Urothelium cell line (cell line): ENCODE measurements at regions not wholly inside any gene's neighbourhood (a gene's known extent, or its start where the extent isn't known, plus 50 kb on each side); places are given as distances from the start of the nearest gene placed in this dataset.
"Not testable (repeated sequence)": the region's sequence is repeated elsewhere in the genome, so short reads cannot be mapped to it uniquely, and the experiment has no call there.

Experiments
- DNase-seq: peaks from one replicate; pipeline ENCODE4 v3.0.0; 2011; ENCODE audit warnings: low spot score, mixed read lengths
- FAIRE-seq: peaks from 2 replicates; lab custom pipeline; 2011; peaks lifted over from hg19 to GRCh38; lab: Jason Lieb, UNC

DNA sequence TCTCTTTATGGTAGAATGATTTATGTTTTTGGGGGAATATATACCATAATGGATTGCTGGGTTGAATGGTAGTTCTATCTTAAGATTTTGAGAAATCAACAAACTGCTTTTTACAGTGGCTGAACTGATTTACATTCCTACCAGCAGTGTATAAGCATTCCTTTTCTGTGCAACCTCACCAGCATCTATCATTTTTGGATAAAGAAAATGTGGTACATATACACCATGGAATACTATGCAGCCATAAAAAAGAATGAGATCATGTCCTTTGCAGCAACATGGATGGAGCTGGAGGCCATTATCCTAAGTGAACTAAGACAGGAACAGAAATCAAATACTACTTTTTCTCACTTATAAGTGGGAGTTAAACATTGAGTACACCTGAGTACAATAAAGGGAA, 746.4 kb downstream of the MAT2B start:
- FAIRE-seq, DNase-seq: not testable (repeated sequence)

- FAIRE-seq (no peak), DNase-seq (no peak)
These were observed 748.3 kb downstream of the MAT2B start for GRCh38 chr5:164253764-164254163.

DNA sequence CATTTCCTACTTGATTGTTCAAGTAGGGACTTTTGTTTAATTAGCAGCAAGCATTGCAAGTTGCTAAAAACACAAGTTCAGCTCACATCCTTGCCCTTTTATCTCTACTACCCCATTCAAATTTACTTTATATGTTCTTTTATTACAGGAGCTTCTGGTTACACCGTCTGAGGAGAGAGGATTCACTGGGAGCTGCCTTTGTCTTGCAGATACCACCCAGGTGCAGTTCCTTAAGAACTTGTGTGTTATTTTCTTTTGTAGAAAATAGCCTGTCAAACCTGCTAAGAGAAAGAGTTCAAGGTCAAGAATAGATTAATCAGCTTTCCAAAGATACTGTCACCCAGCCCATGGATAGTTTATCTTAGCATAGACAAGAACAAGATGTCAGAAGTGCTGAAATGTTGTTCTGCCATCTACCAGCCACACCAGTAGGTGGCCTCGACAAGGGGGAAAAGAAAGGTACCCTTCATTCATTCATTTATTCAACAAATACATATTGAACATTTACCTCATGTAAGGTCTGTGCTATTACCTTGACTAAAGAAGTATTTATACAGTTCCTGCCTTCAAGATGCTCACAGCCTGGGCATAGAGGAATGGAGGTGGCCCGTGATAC, 750.3 kb downstream of the MAT2B start:
- no peak for DNase-seq
- no peak for FAIRE-seq

DNA sequence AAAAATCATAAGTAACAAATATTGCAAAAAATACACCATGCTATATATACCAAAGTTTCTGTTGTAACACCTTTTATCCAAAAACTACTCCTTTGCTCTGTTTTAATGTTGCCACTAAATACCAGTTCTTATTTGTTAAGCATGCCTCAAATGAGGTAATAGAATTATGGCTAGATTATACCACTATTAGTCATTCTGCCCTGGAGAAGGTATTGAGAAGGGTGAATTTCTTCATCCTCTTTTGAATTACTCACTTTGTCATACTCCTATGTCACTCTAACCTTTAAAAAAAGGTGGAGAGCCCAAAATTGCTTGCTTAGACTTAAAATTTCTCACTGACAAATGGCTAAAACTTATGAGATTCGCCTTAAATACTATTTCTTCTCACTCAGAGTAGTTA, 750.9 kb downstream of the MAT2B start:
- no peak for FAIRE-seq
- no peak for DNase-seq

DNA sequence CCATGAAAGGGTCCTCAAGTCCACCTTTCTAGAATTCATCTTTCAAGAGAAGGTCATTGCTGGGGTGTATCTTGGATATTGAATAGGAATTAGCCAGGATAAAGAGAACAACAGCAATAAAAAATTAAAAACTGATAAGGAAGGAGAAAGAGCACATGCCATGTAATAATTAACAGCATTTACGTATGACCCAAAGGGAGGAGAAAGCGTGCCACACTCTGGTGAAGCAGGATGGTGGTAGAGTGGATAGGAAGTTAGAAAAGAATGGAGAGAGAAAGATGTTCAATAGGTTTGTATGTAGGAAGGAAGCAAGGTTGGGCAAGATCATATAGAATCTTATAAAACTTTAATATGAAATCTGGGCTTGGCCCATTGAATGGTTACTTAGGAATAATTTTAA, 751.5 kb downstream of the MAT2B start:
- FAIRE-seq = no peak

GRCh38 chr5:164265566-164265965, 760.1 kb downstream of the MAT2B start:
- FAIRE-seq (no peak), DNase-seq (no peak)

More for the DNA sequence above, 751.5 kb downstream of the MAT2B start:
- no peak for DNase-seq

- FAIRE-seq (no peak), DNase-seq (no peak)
These were observed 761.2 kb downstream of the MAT2B start for GRCh38 chr5:164266571-164266970.

- no peak for FAIRE-seq
- peak; percentile 13 for DNase-seq
These were observed 772.3 kb downstream of the MAT2B start for GRCh38 chr5:164277720-164278119.

DNA sequence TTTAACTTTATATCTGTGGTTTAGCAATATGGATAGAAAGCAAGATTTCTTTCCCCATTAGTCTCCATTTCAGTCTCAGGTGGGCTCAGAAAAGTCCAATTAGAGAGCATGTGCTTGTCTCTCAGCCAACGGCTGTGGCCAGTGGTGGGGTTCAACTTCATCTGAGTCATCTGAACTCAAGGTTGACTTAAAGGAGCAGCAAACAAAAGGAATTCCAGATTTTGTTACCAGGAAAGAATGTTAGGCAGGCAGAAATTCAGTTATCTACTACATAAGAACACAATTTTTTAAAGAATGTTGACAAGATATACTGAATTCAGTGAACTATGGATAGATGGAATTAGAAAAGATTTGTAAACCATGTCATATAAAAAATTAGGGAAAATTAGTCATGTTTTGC, 784.1 kb downstream of the MAT2B start:
- FAIRE-seq (no peak), DNase-seq (no peak)

DNA sequence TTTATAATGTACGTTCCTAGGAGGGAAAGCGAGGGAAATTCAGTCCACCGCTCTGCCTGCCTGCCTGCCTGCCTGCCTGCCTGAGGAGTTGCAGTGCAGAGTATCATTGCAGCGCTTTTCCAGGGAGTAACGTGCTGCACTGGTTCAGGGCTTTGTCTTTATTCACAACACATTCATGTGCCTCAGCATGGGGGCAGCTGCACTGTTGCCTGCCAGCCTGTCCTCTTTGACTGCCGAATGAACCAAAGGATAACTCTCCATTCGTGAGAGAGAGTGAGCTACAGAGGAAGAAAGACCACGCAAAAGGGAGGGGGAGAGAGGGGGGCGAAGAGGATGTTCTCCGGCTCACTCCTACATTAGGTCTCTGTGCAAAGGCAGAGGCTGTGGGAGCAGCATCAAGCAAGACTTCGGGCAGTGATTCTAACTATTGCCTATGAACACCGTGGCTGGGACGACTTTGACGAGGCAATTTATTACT, 791.2 kb downstream of the MAT2B start:
- FAIRE-seq (no peak), DNase-seq (no peak)

DNA sequence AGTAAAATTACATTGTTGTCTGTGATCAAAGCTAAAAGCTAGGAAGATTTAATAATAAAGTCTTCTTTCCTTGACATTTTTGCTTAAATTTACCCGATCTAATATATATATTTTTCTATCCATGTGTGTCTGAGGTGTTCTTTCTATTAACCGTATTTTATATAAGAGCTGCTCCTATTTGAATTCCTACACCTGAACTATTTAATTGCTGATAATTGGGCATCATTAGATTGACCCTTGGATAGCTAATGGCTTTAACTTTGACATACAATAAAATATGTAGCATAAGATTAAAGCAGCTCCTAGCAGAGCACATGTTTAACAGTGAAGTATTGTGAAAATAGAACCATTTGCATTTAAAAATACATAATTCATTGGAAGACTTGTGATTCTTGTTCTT, 792.7 kb downstream of the MAT2B start:
- no peak for FAIRE-seq

DNA sequence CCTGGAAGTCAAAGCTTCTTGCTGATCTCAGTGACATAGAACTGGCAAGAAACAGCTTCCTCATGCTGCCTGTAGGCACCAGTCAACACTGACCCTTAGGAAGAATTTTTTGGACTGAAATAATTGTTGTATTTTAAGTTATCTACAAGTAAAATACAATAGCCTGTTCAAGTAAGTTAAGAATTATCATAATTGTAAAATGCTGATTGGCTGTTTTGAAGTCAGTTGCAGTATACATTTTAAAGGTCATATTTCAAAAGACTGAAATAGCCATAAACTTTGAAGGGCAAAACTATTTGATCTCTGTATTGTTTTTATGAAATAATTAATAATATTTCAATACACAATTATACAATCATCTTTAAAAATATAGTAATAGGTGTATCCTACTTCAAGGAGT, 794.9 kb downstream of the MAT2B start:
- no peak for FAIRE-seq
- no peak for DNase-seq

More for the DNA sequence above, 792.7 kb downstream of the MAT2B start:
- no peak for DNase-seq

GRCh38 chr5:164301136-164301535, 795.7 kb downstream of the MAT2B start:
- FAIRE-seq (no peak), DNase-seq (no peak)

DNA sequence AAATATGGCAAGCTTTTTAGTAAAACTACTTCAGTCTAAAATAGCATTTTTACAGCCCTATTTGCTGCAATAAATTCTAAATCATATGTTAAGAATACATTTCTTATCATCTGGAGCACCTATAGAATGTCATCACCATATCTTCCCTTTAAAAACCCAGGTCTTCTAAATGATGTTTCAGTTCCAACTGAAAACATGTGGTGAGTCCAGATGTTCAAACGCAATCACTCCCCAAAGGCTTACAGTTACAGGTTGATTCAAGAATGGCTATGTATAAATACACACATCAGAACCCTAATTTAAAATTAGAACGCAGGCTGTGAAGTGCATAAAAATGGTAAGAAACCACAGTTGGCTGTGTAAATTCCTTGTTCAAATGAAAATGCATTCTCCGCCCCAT, 796.3 kb downstream of the MAT2B start:
- FAIRE-seq = no peak
- no peak for DNase-seq

DNA sequence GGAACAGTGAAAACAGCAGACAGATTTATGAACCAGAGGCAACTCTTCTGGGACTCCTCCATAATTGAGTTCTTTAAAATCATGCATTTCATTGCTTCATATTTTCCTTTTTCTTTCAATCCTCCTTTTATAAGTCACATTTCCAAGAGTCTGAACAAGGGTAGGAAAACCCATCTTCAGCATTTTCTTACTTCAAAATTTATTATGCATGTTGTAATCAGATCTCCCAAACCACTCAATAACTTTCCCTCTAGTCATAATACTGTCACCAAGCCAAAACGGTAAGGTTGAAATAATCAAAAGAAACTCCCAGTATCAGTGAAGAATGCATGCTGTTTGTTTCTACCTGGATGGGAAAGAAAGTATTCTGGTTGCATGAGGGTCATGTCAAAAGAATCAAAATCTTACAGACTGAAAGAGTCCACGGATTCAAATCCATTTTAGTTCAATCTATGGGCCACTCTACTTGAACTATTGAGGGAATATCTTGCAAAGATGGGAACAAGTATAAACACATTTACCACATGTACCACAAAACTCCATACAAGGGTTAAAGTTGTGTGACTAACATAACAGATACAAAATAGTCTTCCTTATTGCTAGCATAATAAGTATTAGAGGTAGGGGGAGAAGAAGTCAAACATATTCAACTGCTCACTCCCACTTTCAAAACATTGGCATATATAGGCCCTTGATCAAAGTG, 797.3 kb downstream of the MAT2B start:
- FAIRE-seq (no peak), DNase-seq (no peak)

DNA sequence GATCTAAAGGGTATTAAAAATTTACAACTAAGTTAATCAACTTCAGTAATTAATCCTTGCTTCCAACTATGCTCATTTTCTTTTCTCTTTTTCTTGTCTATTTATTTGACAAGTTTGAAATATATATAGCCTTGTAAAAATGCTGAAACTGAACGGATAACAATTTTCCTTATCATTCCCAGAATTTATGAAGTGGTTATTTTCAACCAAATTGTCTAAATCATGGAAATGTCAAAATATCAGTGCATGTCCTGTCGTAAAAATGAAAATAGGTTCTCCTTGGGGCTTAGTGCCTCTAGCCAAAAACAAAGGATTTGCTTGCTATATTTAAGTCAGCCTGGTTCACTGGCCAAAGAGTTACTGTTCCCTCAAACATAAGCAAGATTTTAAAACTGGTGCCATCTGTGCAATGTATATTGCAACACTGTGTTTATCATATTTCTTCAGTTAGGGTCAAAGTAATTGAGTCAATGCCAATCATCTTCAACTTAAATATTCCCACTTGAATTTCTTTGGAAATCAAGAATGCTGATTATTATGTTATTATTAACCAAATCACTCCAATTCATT, 798.3 kb downstream of the MAT2B start:
- FAIRE-seq = no peak

GRCh38 chr5:164306662-164307061, 801.2 kb downstream of the MAT2B start:
- DNase-seq (no peak), FAIRE-seq (no peak)

More for the DNA sequence above, 798.3 kb downstream of the MAT2B start:
- no peak for DNase-seq

DNA sequence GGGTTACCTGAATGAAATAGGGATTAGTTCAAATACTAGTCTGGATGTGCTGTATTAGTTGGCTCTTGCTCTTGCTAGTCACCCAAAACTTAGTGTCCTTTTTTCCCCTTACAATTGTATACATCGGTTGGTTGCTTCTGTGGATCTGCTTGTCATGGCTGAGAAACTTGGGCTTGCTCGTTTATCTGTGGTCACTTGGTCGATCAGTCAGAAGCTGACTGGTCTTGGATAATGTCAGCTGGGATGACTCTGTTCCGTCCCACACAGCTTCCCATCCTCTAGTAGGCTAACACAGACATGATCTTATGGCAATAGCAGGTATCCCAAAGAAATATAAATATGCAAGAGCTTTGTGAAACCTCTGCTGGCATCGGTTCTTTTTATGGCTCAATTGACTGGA, 807.4 kb downstream of the MAT2B start:
- FAIRE-seq (no peak), DNase-seq (no peak)

- FAIRE-seq (no peak), DNase-seq (no peak)
These were observed 812.3 kb downstream of the MAT2B start for GRCh38 chr5:164317676-164318075.

DNA sequence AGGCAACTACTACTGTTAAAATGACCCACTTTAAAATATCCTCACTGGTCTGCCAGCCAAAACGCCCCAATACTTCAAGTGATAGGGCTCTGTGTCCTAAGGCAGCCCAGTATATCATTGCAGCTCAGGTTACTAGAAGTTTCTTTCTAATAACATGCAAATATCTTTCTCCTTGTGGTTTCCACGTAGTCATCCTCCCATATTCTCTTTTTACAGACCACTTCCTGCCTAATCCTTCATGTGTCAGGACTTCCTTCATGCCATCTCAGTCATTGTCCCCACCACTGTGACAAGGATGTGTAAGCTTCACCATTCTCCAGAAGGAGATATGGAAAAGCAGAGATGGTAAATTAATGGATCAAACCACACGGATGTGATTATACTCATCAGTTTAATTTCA, 813.7 kb downstream of the MAT2B start:
- DNase-seq (no peak), FAIRE-seq (no peak)

GRCh38 chr5:164324239-164324638, 818.8 kb downstream of the MAT2B start:
- DNase-seq (no peak), FAIRE-seq (no peak)

DNA sequence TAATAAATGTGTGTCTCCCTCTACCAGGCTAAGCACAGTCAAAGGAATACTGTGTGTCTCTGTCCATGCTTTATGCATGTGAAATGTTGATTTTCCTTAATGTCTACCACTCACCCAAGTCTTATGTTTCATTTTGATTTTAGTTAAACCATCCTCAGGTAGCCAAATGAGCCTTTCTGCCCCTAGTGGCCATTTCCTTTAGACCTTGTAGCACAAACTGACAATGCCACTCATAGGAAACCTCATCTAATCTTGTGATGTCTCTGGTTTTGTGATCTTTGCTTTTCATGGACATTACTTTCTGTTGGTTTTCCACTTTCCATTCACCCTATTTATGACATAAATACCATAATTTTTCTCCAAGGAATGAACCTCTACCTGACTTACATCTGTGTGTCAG, 820.8 kb downstream of the MAT2B start:
- no peak for FAIRE-seq
- DNase-seq = no peak
